ENCODE measurements at regions not wholly inside any gene's neighbourhood (a gene's known extent, or its start where the extent isn't known, plus 50 kb on each side); places are given as distances from the start of the nearest gene placed in this dataset.

- H3K36me3 ChIP-seq, result no peaks in the 10 kb centered on the region
- H3K9me3 ChIP-seq, result no peaks in the 10 kb centered on the region
- no peaks in the 10 kb centered on the region for H3K4me1 ChIP-seq (replicated peaks)
- no peak overlapping the region for H3K4me3 ChIP-seq
- TF ChIP-seq POLR2A (IDR thresholded peaks at IDR 0.05) (no peak), POLR2AphosphoS5 (IDR thresholded peaks at IDR 0.05) (no peak)
- TF ChIP-seq, protein P1, sequence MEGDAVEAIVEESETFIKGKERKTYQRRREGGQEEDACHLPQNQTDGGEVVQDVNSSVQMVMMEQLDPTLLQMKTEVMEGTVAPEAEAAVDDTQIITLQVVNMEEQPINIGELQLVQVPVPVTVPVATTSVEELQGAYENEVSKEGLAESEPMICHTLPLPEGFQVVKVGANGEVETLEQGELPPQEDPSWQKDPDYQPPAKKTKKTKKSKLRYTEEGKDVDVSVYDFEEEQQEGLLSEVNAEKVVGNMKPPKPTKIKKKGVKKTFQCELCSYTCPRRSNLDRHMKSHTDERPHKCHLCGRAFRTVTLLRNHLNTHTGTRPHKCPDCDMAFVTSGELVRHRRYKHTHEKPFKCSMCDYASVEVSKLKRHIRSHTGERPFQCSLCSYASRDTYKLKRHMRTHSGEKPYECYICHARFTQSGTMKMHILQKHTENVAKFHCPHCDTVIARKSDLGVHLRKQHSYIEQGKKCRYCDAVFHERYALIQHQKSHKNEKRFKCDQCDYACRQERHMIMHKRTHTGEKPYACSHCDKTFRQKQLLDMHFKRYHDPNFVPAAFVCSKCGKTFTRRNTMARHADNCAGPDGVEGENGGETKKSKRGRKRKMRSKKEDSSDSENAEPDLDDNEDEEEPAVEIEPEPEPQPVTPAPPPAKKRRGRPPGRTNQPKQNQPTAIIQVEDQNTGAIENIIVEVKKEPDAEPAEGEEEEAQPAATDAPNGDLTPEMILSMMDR (IDR thresholded peaks at IDR 0.05), result no peak
- intact Hi-C loops (cut with DNase I), result no loop called here
- DNase-seq (ENCODE audit: low spot score), result no peak
- no peaks in the 10 kb centered on the region for H3K27me3 ChIP-seq (replicated peaks; ENCODE audit: insufficient read depth)
- no peak overlapping the region for H3K27ac ChIP-seq
These were observed 200.8 kb downstream of the PLK2 start for GRCh38 chr5:58258984-58259684.

- Histone ChIP-seq H3K27ac (no peak overlapping the region), H3K36me3 (no peaks in the 10 kb centered on the region), H3K4me3 (no peak overlapping the region), H3K27me3 (replicated peaks; ENCODE audit: insufficient read depth) (no peaks in the 10 kb centered on the region), H3K4me1 (replicated peaks) (no peaks in the 10 kb centered on the region), H3K9me3 (no peaks in the 10 kb centered on the region)
- intact Hi-C loops (cut with DNase I), result no loop called here
- no peak for DNase-seq (ENCODE audit: low spot score)
- 94% methylated on average over 2 of the region's 2 CpGs for WGBS
- TF ChIP-seq POLR2AphosphoS5 (IDR thresholded peaks at IDR 0.05) (no peak), POLR2A (IDR thresholded peaks at IDR 0.05) (no peak)
- TF ChIP-seq, protein P1 (IDR thresholded peaks at IDR 0.05), result no peak
These were observed 203.9 kb downstream of the PLK2 start for GRCh38 chr5:58255970-58256369.

- no peak for DNase-seq (ENCODE audit: low spot score)
- Histone ChIP-seq H3K4me3 (no peak overlapping the region), H3K27me3 (replicated peaks; ENCODE audit: insufficient read depth) (no peaks in the 10 kb centered on the region), H3K27ac (no peak overlapping the region), H3K9me3 (no peaks in the 10 kb centered on the region), H3K4me1 (replicated peaks) (no peaks in the 10 kb centered on the region), H3K36me3 (no peaks in the 10 kb centered on the region)
- intact Hi-C loops (cut with DNase I), result no loop called here
- TF ChIP-seq, protein P1 (IDR thresholded peaks at IDR 0.05), result no peak
- TF ChIP-seq POLR2AphosphoS5 (IDR thresholded peaks at IDR 0.05) (no peak), POLR2A (IDR thresholded peaks at IDR 0.05) (no peak)
- WGBS, result 90% methylated on average over 1 of the region's 1 CpG
These were observed 204.5 kb downstream of the PLK2 start for GRCh38 chr5:58255386-58255785.

DNA sequence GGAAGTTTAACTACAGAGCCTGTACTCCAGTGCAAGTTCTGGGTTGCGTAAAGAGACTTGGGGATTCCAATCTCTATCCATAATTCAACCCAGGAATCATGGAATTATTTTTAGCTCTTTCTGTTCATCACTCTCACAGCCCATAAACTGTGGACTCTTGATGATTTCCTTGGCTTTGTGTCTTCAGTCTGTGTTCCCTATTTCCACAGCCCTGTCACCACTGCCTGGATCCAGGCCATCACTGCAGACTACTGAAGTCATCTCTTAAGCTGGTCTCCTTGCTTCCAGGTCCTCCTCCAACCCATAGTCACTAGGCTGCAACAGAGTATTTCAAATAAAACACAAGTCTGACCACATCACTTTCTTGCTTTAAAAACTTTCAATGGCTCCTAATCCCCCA lies 211.7 kb downstream of the PLK2 start:
- no peaks in the 10 kb centered on the region for H3K27me3 ChIP-seq (replicated peaks; ENCODE audit: insufficient read depth)
- no peaks in the 10 kb centered on the region for H3K36me3 ChIP-seq
- intact Hi-C loops (cut with DNase I), result no loop called here
- WGBS, result 92% methylated on average over 1 of the region's 1 CpG
- TF ChIP-seq, protein P1 (IDR thresholded peaks at IDR 0.05), result no peak
- TF ChIP-seq POLR2AphosphoS5 (IDR thresholded peaks at IDR 0.05), result no peak
- TF ChIP-seq POLR2A (IDR thresholded peaks at IDR 0.05), result no peak
- DNase-seq (ENCODE audit: low spot score), result no peak
- no peak overlapping the region for H3K4me3 ChIP-seq
- no peak overlapping the region for H3K27ac ChIP-seq
- no peaks in the 10 kb centered on the region for H3K4me1 ChIP-seq (replicated peaks)
- no peaks in the 10 kb centered on the region for H3K9me3 ChIP-seq

GRCh38 chr5:58246461-58246944 lies 213.4 kb downstream of the PLK2 start:
- Histone ChIP-seq H3K9me3 (no peaks in the 10 kb centered on the region), H3K27me3 (replicated peaks; ENCODE audit: insufficient read depth) (no peaks in the 10 kb centered on the region), H3K4me1 (replicated peaks) (no peaks in the 10 kb centered on the region), H3K27ac (no peak overlapping the region), H3K36me3 (no peaks in the 10 kb centered on the region), H3K4me3 (no peak overlapping the region)
- no peak for DNase-seq (ENCODE audit: low spot score)
- intact Hi-C loops (cut with DNase I), result no loop called here
- TF ChIP-seq POLR2AphosphoS5 (IDR thresholded peaks at IDR 0.05), result no peak
- TF ChIP-seq, protein P1 (IDR thresholded peaks at IDR 0.05), result no peak
- no peak for TF ChIP-seq POLR2A (IDR thresholded peaks at IDR 0.05)
- WGBS, result 74% methylated on average over 3 of the region's 3 CpGs
